ENCODE measurements at regions not wholly inside any gene's neighbourhood (a gene's known extent, or its start where the extent isn't known, plus 50 kb on each side); places are given as distances from the start of the nearest gene placed in this dataset.

- no peak for TF ChIP-seq EZH2 (optimal IDR thresholded peaks at IDR 0.05; ENCODE audit: low read depth, low read length)
- TF ChIP-seq CTCF (IDR thresholded peaks at IDR 0.05; ENCODE audit: low read length) = no peak
- no peak for TF ChIP-seq EZH2phosphoT487 (IDR thresholded peaks at IDR 0.05; ENCODE audit: low read length)
Measured at GRCh38 chr6:165184192-165184979, 125.0 kb downstream of the C6orf118 start.

All from MM.1S (cell line).